MCF 10A (cell line): ENCODE measurements at regions not wholly inside any gene's neighbourhood (a gene's known extent, or its start where the extent isn't known, plus 50 kb on each side); places are given as distances from the start of the nearest gene placed in this dataset.

Source experiments
- BruUV-seq: library from RNA; stranded (reverse); fragments of 400-500 nt; replicated peaks from 2 replicates; lab custom pipeline; 2021; lab: Mats Ljungman, UMichigan
- CTCF ChIA-PET: fragments of 300-600 bp; sonication (Branson Sonifier 250); formaldehyde crosslinking; extraction: SDS; loops from one replicate; lab custom pipeline; 2021; ENCODE audit warnings: antibody characterized with exemption, inconsistent platforms; lab: Yijun Ruan, JAX
- POLR2A ChIA-PET: fragments of 300-600, 350-650 bp; sonication (Branson Sonifier 250); formaldehyde crosslinking; extraction: SDS; loops from one replicate; lab custom pipeline; 2020; ENCODE audit warnings: antibody characterized with exemption, inconsistent platforms; lab: Yijun Ruan, JAX
- DNase-seq: peaks from one replicate; pipeline ENCODE4 v3.0.0-alpha.2; 2018; ENCODE audit not compliant: unreplicated experiment
- H3K27ac Mint-ChIP-seq: one replicate; pipeline ENCODE4 v1.8.0; 2022; ENCODE audit warnings: mild to moderate bottlenecking, low read depth, mixed read lengths; ENCODE audit not compliant: unreplicated experiment
- H3K27me3 Mint-ChIP-seq: one replicate; pipeline ENCODE4 v1.8.0; 2022; ENCODE audit warnings: mixed read lengths; ENCODE audit not compliant: insufficient read depth, unreplicated experiment
- H3K36me3 Mint-ChIP-seq: one replicate; pipeline ENCODE4 v1.8.0; 2022; ENCODE audit warnings: mild to moderate bottlenecking, moderate library complexity, mixed read lengths; ENCODE audit not compliant: insufficient read depth, unreplicated experiment
- H3K4me1 Mint-ChIP-seq: one replicate; pipeline ENCODE4 v1.8.0; 2022; ENCODE audit warnings: mixed read lengths; ENCODE audit not compliant: insufficient read depth, unreplicated experiment
- H3K4me3 Mint-ChIP-seq: one replicate; pipeline ENCODE4 v1.8.0; 2022; ENCODE audit warnings: mild to moderate bottlenecking, moderate library complexity, mixed read lengths; ENCODE audit not compliant: unreplicated experiment
- H3K9me3 Mint-ChIP-seq: one replicate; pipeline ENCODE4 v1.8.0; 2022; ENCODE audit warnings: mixed read lengths; ENCODE audit not compliant: unreplicated experiment
- CTCF ChIP-seq: fragments of 200-600 bp; IDR thresholded peaks from one replicate; pipeline ENCODE4 v1.8.0; 2022; ENCODE audit warnings: antibody characterized with exemption, mild to moderate bottlenecking; ENCODE audit not compliant: unreplicated experiment
- intact Hi-C: fragments of 100-400 bp; cut with micrococcal nuclease; formaldehyde crosslinking; loops from 2 replicates; pipeline ENCODE4 v1.14.1; 2022

- Mint-ChIP-seq H3K4me3 (no peak overlapping the region), H3K27ac (no peak overlapping the region), H3K9me3 (no peaks in the 10 kb centered on the region), H3K27me3 (peaks cover 12% of the 10 kb centered on the region), H3K4me1 (no peaks in the 10 kb centered on the region), H3K36me3 (no peaks in the 10 kb centered on the region)
- BruUV-seq, result no TSS peak
- ChIA-PET CTCF (interaction anchor here (1.0 kb wide), 1 partner anchor 10 kb away, joined by 3 read pairs; no protein-coding TSS in a partner anchor), POLR2A (no interaction called here)
- TF ChIP-seq CTCF, result no peak
- DNase-seq, result no peak
- intact Hi-C loops, result no loop called here
Measured at GRCh38 chr2:151095463-151095862, 166.2 kb downstream of the RBM43 start.

GRCh38 chr2:151091583-151091982 lies 170.1 kb downstream of the RBM43 start:
- CTCF ChIA-PET, result interaction anchor here (0.8 kb wide), 1 partner anchor 40 kb away, joined by 3 read pairs; no protein-coding TSS in a partner anchor

GRCh38 chr2:151087377-151087776 lies 174.3 kb downstream of the RBM43 start:
- H3K27me3 Mint-ChIP-seq, result no peaks in the 10 kb centered on the region
- CTCF ChIA-PET, result interaction anchor here (0.7 kb wide), 1 partner anchor 701 kb away, joined by 3 read pairs; no protein-coding TSS in a partner anchor
- H3K36me3 Mint-ChIP-seq, result no peaks in the 10 kb centered on the region
- no peak for DNase-seq
- no TSS peak for BruUV-seq
- no peak for TF ChIP-seq CTCF
- H3K9me3 Mint-ChIP-seq, result no peaks in the 10 kb centered on the region
- H3K4me3 Mint-ChIP-seq, result no peak overlapping the region
- no peak overlapping the region for H3K27ac Mint-ChIP-seq
- POLR2A ChIA-PET, result interaction anchor here (0.7 kb wide), 1 partner anchor 19 kb away, joined by 3 read pairs; no protein-coding TSS in a partner anchor
- intact Hi-C loops, result no loop called here
- no peaks in the 10 kb centered on the region for H3K4me1 Mint-ChIP-seq

More at GRCh38 chr2:151091583-151091982, 170.1 kb downstream of the RBM43 start:
- H3K4me1 Mint-ChIP-seq, result no peaks in the 10 kb centered on the region
- no peak for DNase-seq
- H3K4me3 Mint-ChIP-seq, result no peak overlapping the region
- POLR2A ChIA-PET, result interaction anchor here (0.6 kb wide), 1 partner anchor 334 kb away, joined by 3 read pairs; no protein-coding TSS in a partner anchor
- H3K27me3 Mint-ChIP-seq, result no peaks in the 10 kb centered on the region
- no peak for TF ChIP-seq CTCF
- H3K27ac Mint-ChIP-seq, result no peak overlapping the region
- H3K36me3 Mint-ChIP-seq, result no peaks in the 10 kb centered on the region
- intact Hi-C loops, result no loop called here
- no peaks in the 10 kb centered on the region for H3K9me3 Mint-ChIP-seq
- BruUV-seq, result no TSS peak

GRCh38 chr2:151085181-151085611 lies 176.5 kb downstream of the RBM43 start:
- intact Hi-C loops, result no loop called here
- CTCF ChIA-PET, result interaction anchor here (1.5 kb wide), 1 partner anchor 154 kb away, joined by 5 read pairs; no protein-coding TSS in a partner anchor
- DNase-seq, result no peak
- Mint-ChIP-seq H3K4me1 (no peaks in the 10 kb centered on the region), H3K27me3 (no peaks in the 10 kb centered on the region), H3K27ac (no peak overlapping the region), H3K9me3 (no peaks in the 10 kb centered on the region), H3K4me3 (no peak overlapping the region), H3K36me3 (no peaks in the 10 kb centered on the region)
- POLR2A ChIA-PET, result no interaction called here
- no peak for TF ChIP-seq CTCF
- no TSS peak for BruUV-seq
